K562 (cell line): ENCODE measurements at regions not wholly inside any gene's neighbourhood (a gene's known extent, or its start where the extent isn't known, plus 50 kb on each side); places are given as distances from the start of the nearest gene placed in this dataset.

Experiments
- ATAC-seq: fragments of 200-7000 bp; cut with Tn5 transposase; 3 replicates; pipeline ENCODE4 v1.9.1; 2020; ENCODE audit warnings: moderate library complexity
- BruUV-seq: library from RNA; stranded (reverse); fragments of 400-500 nt; replicated peaks from 2 replicates; lab custom pipeline; 2021; lab: Mats Ljungman, UMichigan
- CTCF ChIA-PET: fragments of 300-600 bp; formaldehyde crosslinking; extraction: SDS; loops from one replicate; lab custom pipeline; 2021; ENCODE audit warnings: low intra/inter-chr PET ratio; lab: Yijun Ruan, JAX
- POLR2A ChIA-PET: fragments of 300-600, 350-650 bp; sonication (Branson Sonifier 250); formaldehyde crosslinking; extraction: SDS; loops from one replicate; lab custom pipeline; 2021; ENCODE audit warnings: antibody characterized with exemption, inconsistent platforms; lab: Yijun Ruan, JAX
- DNase-seq, 4 experiments: peaks; one replicate each; pipeline versions ENCODE4 v3.0.0 to v3.0.0-alpha.2; 2011 to 2018; ENCODE audit warnings: low spot score in 3 of 4, mixed read lengths in 3 of 4; ENCODE audit errors: extremely low read depth in 1 of 4
- FAIRE-seq: peaks from 2 replicates; lab custom pipeline; 2011; peaks lifted over from hg19 to GRCh38; lab: Jason Lieb, UNC
- H2AFZ ChIP-seq: 2 replicates; pipeline ENCODE4 v1.6.0; 2011; ENCODE audit warnings: low read depth, low read length, control low read depth, inconsistent platforms
- H3K27ac ChIP-seq: fragments of 200-600 bp; 3 replicates; pipeline ENCODE4 v1.8.0; 2011; ENCODE audit warnings: low read depth, mild to moderate bottlenecking, control low read depth, inconsistent platforms, low read length, moderate library complexity, mixed read lengths; ENCODE audit errors: extremely low read depth
- H3K27me3 ChIP-seq, 2 experiments: fragments of 300-600 bp in 1 of 2; 2 replicates in 1 of 2; 3 replicates in 1 of 2; pipeline versions ENCODE4 v1.6.0 to v1.8.0; 2011; ENCODE audit warnings: inconsistent platforms in 2 of 2, low read length in 2 of 2, mild to moderate bottlenecking in 1 of 2, mixed read lengths in 1 of 2, moderate library complexity in 1 of 2; ENCODE audit not compliant: control insufficient read depth in 2 of 2, insufficient read depth in 2 of 2
- H3K36me3 ChIP-seq: fragments of 300-600 bp; 3 replicates; pipeline ENCODE4 v1.8.0; 2011; ENCODE audit warnings: mild to moderate bottlenecking, low read length, inconsistent platforms; ENCODE audit not compliant: control insufficient read depth, insufficient read depth
- H3K4me1 ChIP-seq, 2 experiments: fragments of 200-600 bp in 1 of 2; replicated peaks in 1 of 2; 2 replicates in 1 of 2; 3 replicates in 1 of 2; pipeline versions ENCODE4 v1.5.1 to v1.8.0; 2011; ENCODE audit warnings: inconsistent platforms in 2 of 2, low read length in 2 of 2, mild to moderate bottlenecking in 1 of 2, mixed read lengths in 1 of 2, moderate library complexity in 1 of 2; ENCODE audit not compliant: control insufficient read depth in 2 of 2, insufficient read depth in 2 of 2
- H3K4me2 ChIP-seq: 2 replicates; pipeline ENCODE4 v1.6.1; 2011; ENCODE audit warnings: low read length, control low read depth, inconsistent platforms, mixed read lengths; ENCODE audit not compliant: insufficient read depth
- H3K4me3 ChIP-seq: fragments of 200-600 bp; sonication (generic), shearing (Covaris generic); 2 replicates; pipeline ENCODE4 v1.5.1; 2016; ENCODE audit warnings: control low read depth, inconsistent platforms
- H3K79me2 ChIP-seq: fragments of 200-600 bp; 3 replicates; pipeline ENCODE4 v1.8.0; 2011; ENCODE audit warnings: low read length, inconsistent platforms; ENCODE audit not compliant: control insufficient read depth, insufficient read depth
- H3K9ac ChIP-seq, 2 experiments: 2 replicates each; pipeline versions ENCODE4 v1.6.0 to v1.6.1; 2011; ENCODE audit warnings: low read depth in 2 of 2, low read length in 2 of 2, control low read depth in 1 of 2, inconsistent platforms in 1 of 2, mild to moderate bottlenecking in 1 of 2, mixed read lengths in 1 of 2; ENCODE audit not compliant: insufficient read depth in 1 of 2
- H3K9me1 ChIP-seq: one replicate; pipeline ENCODE4 v1.6.0; 2011; ENCODE audit warnings: inconsistent platforms, mild to moderate bottlenecking, low read length, moderate library complexity; ENCODE audit not compliant: control insufficient read depth, insufficient read depth
- H3K9me3 ChIP-seq: replicated peaks from 2 replicates; pipeline ENCODE4 v1.5.1; 2011; ENCODE audit warnings: low read depth, low read length, inconsistent platforms; ENCODE audit not compliant: control insufficient read depth, insufficient read depth
- H4K20me1 ChIP-seq: replicated peaks from 2 replicates; pipeline ENCODE4 v1.6.1; 2011; ENCODE audit warnings: low read length, inconsistent platforms, mixed read lengths; ENCODE audit not compliant: control insufficient read depth, insufficient read depth
- C11orf30 ChIP-seq: fragments of 450-650 bp; IDR thresholded peaks from 2 replicates; pipeline ENCODE4 v1.6.1; 2016; ENCODE audit warnings: low read depth, mild to moderate bottlenecking
- CC2D1A ChIP-seq: fragments of 450-650 bp; IDR thresholded peaks from 2 replicates; pipeline ENCODE4 v1.6.1; 2017; ENCODE audit warnings: mild to moderate bottlenecking
- CEBPG ChIP-seq, 3 experiments: fragments of 200-800 bp in 1 of 3; sonication (Bioruptor generic) in 1 of 3; sonication (generic) in 1 of 3; formaldehyde crosslinking in 1 of 3; IDR thresholded peaks in 2 of 3; conservative IDR thresholded peaks in 1 of 3; 2 replicates each; pipeline versions ENCODE4 v1.6.1 to v1.8.0; 2016 to 2022; ENCODE audit warnings: missing compliant biosample characterization in 2 of 3, missing genetic modification characterization in 2 of 3, mild to moderate bottlenecking in 1 of 3, missing genetic modification reagents in 1 of 3
- HDAC1 ChIP-seq, 2 experiments: fragments of 450-650 bp; IDR thresholded peaks; 2 replicates each; pipeline ENCODE4 v1.6.1; 2016 to 2017; ENCODE audit warnings: inconsistent platforms in 1 of 2, mild to moderate bottlenecking in 1 of 2, moderate library complexity in 1 of 2
- MYNN ChIP-seq, 2 experiments: sonication (generic); formaldehyde crosslinking in 1 of 2; IDR thresholded peaks; 2 replicates each; pipeline versions ENCODE4 v1.5.0 to v1.6.1; 2016 to 2020; ENCODE audit warnings: antibody characterized with exemption in 1 of 2, missing genetic modification reagents in 1 of 2
- POLR2A ChIP-seq: fragments of 450-650 bp; conservative IDR thresholded peaks from 2 replicates; pipeline ENCODE4 v1.6.1; 2016
- ZKSCAN8 ChIP-seq: fragments of 200-800 bp; sonication (Bioruptor generic); IDR thresholded peaks from 2 replicates; pipeline ENCODE4 v1.6.1; 2016; ENCODE audit warnings: missing genetic modification characterization, missing compliant biosample characterization
- ZNF143 ChIP-seq: sonication (generic); formaldehyde crosslinking; IDR thresholded peaks from 2 replicates; pipeline ENCODE4 v1.9.0; 2022; ENCODE audit warnings: mild to moderate bottlenecking, missing genetic modification reagents
- ZNF316 ChIP-seq: fragments of 450-650 bp; IDR thresholded peaks from 2 replicates; pipeline ENCODE4 v1.6.1; 2016
- WGBS: fragments of 100-300 bp; shearing (Covaris generic); methylation state at CpG from one replicate; pipeline ENCODE4 v1.1.6; 2016; ENCODE audit warnings: low coverage, mixed read lengths; ENCODE audit not compliant: insufficient coverage; ENCODE audit errors: missing lambda C conversion rate; 5-methylcytosine and 5-hydroxymethylcytosine counted together
- in situ Hi-C: fragments of 300-500 bp; cut with MboI; formaldehyde crosslinking; loops from 4 replicates; pipeline ENCODE4 v1.15.0; 2018; ENCODE audit warnings: inconsistent platforms, mixed read lengths
- intact Hi-C: fragments of 100-400 bp; cut with micrococcal nuclease; formaldehyde crosslinking; loops from 2 replicates; pipeline ENCODE4 v1.14.2; 2022
- TF ChIP-seq, protein P1 (sequence below): fragments of 250-450 bp; sonication (Bioruptor Pico); IDR thresholded peaks from 2 replicates; pipeline ENCODE4 v1.8.0; 2022; ENCODE audit warnings: moderate library complexity, mild to moderate bottlenecking, inconsistent platforms

DNA sequence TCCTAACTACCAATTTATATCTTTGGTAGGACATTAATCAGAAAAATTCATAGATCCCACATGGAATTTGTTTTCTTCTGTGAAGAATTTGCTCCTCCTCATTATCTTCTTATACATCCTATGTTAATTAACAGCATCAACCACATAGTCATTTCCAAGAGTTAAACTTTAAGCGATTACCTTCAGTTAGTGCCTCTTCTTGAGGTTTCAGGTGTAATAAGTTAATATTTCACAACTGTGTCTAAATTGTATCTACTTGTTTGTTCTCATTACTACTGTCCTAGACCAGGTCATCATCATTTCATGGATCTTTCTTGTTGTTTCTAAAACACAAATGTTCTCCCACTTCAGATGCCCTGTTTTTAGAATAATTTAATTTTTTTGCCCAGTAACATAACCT, 457.9 kb downstream of the FAT4 start:
- 0% methylated on average over 1 of the region's 1 CpG for WGBS
- Histone ChIP-seq H3K79me2 (no peaks in the 10 kb centered on the region), H3K9ac (no peak overlapping the region), H3K9me1 (no peaks in the 10 kb centered on the region), H3K27ac (no peak overlapping the region), H4K20me1 (no peaks in the 10 kb centered on the region), H3K9me3 (no peaks in the 10 kb centered on the region), H3K36me3 (no peaks in the 10 kb centered on the region), H3K4me1 (no peaks in the 10 kb centered on the region), H3K27me3 (no peaks in the 10 kb centered on the region), H3K4me2 (no peak overlapping the region), H2AFZ (no peak overlapping the region), H3K4me3 (no peak overlapping the region)
- POLR2A ChIA-PET, result no interaction called here
- CTCF ChIA-PET, result no interaction called here
- in situ Hi-C loops (no loop called here), intact Hi-C loops (no loop called here)
- BruUV-seq, result no TSS peak
- DNase-seq, result no peak
- no peak for FAIRE-seq
- ATAC-seq, result no peak
- TF ChIP-seq CEBPG (CRISPR knock-in tag; IDR thresholded peaks at IDR 0.05) (no peak), CEBPG (tag; conservative IDR thresholded peaks at IDR 0.05 in 1 of 2, IDR thresholded peaks at IDR 0.05 in 1 of 2) (no peak), ZKSCAN8 (CRISPR knock-in tag) (no peak), POLR2A (no peak)

DNA sequence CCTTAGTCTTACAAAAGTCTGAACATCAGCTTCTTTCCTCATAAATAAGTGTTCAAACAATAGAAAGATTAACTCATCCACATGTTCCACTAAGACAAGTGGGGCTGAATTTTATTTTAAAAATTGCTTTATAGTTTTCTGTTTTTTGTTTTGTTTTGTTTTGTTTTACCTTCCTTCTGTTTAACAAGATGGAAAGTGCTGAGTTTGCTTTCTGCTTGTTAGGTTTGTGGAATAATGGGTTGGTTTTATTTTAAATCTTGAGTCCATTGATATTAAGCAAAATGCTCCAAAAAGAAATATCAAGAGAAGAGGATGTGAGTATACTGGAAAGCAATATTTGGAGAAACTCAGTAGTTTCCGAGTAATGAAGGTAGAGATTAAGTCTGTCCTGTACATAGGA, 458.7 kb downstream of the FAT4 start:
- no peak overlapping the region for H3K27ac ChIP-seq
- no peak for TF ChIP-seq CC2D1A
- peak; percentile 67 for TF ChIP-seq ZNF316
- TF ChIP-seq, protein P1, sequence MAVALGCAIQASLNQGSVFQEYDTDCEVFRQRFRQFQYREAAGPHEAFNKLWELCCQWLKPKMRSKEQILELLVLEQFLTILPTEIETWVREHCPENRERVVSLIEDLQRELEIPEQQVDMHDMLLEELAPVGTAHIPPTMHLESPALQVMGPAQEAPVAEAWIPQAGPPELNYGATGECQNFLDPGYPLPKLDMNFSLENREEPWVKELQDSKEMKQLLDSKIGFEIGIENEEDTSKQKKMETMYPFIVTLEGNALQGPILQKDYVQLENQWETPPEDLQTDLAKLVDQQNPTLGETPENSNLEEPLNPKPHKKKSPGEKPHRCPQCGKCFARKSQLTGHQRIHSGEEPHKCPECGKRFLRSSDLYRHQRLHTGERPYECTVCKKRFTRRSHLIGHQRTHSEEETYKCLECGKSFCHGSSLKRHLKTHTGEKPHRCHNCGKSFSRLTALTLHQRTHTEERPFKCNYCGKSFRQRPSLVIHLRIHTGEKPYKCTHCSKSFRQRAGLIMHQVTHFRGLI (CRISPR knock-in tag), result no peak
- no peak for TF ChIP-seq MYNN (IDR thresholded peaks at IDR 0.05)
- no peak for TF ChIP-seq MYNN (CRISPR knock-in tag; IDR thresholded peaks at IDR 0.05)
- peak; percentile 50 for TF ChIP-seq C11orf30
- TF ChIP-seq ZNF143 (CRISPR knock-in tag), result no peak
- TF ChIP-seq HDAC1 (IDR thresholded peaks at IDR 0.05), result no peak
- no peaks in the 10 kb centered on the region for H3K4me1 ChIP-seq
- no peak overlapping the region for H3K4me3 ChIP-seq
- no peak for DNase-seq
- no peak overlapping the region for H2AFZ ChIP-seq
- no peaks in the 10 kb centered on the region for H3K27me3 ChIP-seq
- ChIA-PET POLR2A (no interaction called here), CTCF (no interaction called here)
- H3K79me2 ChIP-seq, result no peaks in the 10 kb centered on the region
- no peak for FAIRE-seq
- H3K9me1 ChIP-seq, result no peaks in the 10 kb centered on the region
- intact Hi-C loops, result no loop called here
- H3K4me2 ChIP-seq, result no peak overlapping the region
- H3K9me3 ChIP-seq, result no peaks in the 10 kb centered on the region
- in situ Hi-C loops, result no loop called here
- no peaks in the 10 kb centered on the region for H3K36me3 ChIP-seq
- WGBS, result 0% methylated on average over 1 of the region's 1 CpG
- H4K20me1 ChIP-seq, result no peaks in the 10 kb centered on the region
- H3K9ac ChIP-seq, result no peak overlapping the region
- no TSS peak for BruUV-seq
- no peak for ATAC-seq
